ENCODE measurements at regions not wholly inside any gene's neighbourhood (a gene's known extent, or its start where the extent isn't known, plus 50 kb on each side); places are given as distances from the start of the nearest gene placed in this dataset.
"Not testable (repeated sequence)": the region's sequence is repeated elsewhere in the genome, so short reads cannot be mapped to it uniquely, and the experiment has no call there.

DNA sequence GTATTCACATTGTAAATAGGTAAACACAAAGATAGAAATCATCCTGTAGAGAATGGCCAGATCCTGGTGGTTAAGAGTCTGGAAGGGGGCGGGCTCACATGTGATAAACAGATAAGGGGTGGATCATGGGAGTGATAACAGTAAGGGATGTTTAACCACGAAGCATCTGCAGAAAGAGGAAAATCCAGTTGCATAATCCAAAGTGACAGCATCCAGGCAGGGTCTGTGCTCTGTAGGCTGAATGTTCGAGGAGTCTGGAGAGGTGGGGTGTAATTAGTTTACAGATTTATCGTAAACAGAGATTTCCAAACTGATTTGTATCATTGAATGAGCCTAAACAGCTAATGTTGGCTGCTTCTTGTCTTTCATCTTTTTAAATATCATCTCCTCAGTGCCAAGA is 1009.8 kb upstream of the SLIT2 start:
- H3K36me3 ChIP-seq = no peaks in the 10 kb centered on the region
- no peaks in the 10 kb centered on the region for H3K4me1 ChIP-seq
- DNase-seq = no peak
- H3K9me3 ChIP-seq (replicated peaks) = no peaks in the 10 kb centered on the region
- no peaks in the 10 kb centered on the region for H3K27me3 ChIP-seq
- no peak overlapping the region for H3K4me3 ChIP-seq
- no peak overlapping the region for H3K27ac ChIP-seq

GRCh38 chr4:19239565-19239964 is 1012.1 kb upstream of the SLIT2 start:
- no peak for DNase-seq
- no peaks in the 10 kb centered on the region for H3K27me3 ChIP-seq
- H3K4me3 ChIP-seq = no peak overlapping the region
- H3K4me1 ChIP-seq = no peaks in the 10 kb centered on the region
- no peaks in the 10 kb centered on the region for H3K9me3 ChIP-seq (replicated peaks)
- H3K27ac ChIP-seq = no peak overlapping the region
- no peaks in the 10 kb centered on the region for H3K36me3 ChIP-seq

DNA sequence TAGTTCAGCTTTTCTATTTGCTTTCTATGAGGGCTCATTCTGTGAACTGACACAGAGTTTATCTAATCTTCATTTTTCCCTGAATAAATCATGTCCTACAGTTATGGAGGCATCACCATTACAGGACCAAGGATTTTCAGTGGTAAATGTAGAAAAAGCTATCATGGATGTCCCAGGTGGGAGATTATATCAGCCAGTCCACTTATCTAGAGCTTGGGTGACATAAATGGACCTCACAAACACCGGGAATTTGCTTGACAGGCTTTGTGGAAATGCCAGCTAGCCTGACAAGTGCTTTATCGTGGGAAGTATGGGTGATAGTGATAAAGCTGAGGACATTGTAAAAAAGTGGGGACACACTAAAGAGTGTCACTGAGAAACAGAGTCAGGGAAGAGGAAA is 1015.2 kb upstream of the SLIT2 start:
- Histone ChIP-seq H3K4me3 (no peak overlapping the region), H3K36me3 (no peaks in the 10 kb centered on the region), H3K4me1 (no peaks in the 10 kb centered on the region)

DNA sequence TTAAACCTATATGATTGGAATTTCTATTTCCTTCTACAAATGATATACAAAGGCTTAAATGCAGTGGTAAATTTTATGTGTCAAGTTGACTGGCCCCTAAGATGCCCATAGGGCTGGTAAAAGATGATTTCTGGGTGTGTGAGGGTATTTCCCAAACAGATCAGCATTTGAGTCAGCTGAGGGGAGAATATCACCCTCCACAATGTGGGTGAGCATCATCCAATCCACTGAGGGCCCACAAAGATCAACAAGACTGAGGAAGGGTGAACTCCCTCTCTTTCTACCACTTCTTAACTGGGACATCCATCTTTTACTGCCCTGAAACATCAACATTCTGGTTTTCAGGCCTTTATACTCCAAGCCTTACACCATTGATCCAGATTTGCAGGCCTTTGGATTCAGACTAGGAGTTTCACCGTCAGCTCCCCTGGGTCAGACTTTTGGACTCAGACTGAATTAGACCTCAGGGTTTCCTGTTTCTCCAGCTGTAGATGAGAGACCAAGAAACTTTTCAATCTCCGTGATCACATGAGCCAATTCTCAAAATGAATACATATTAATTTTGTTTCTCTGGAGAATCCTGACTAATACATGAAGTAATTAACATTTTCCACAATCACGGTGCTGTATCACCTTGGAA is 1020.7 kb upstream of the SLIT2 start:
- Histone ChIP-seq H3K9me3 (replicated peaks) (no peaks in the 10 kb centered on the region), H3K27ac (no peak overlapping the region), H3K27me3 (no peaks in the 10 kb centered on the region), H3K4me3 (no peak overlapping the region), H3K36me3 (no peaks in the 10 kb centered on the region), H3K4me1 (no peaks in the 10 kb centered on the region)
- DNase-seq = no peak

More for the DNA sequence above, 1015.2 kb upstream of the SLIT2 start:
- DNase-seq = no peak
- H3K27me3 ChIP-seq = no peaks in the 10 kb centered on the region
- no peaks in the 10 kb centered on the region for H3K9me3 ChIP-seq (replicated peaks)
- H3K27ac ChIP-seq = no peak overlapping the region

DNA sequence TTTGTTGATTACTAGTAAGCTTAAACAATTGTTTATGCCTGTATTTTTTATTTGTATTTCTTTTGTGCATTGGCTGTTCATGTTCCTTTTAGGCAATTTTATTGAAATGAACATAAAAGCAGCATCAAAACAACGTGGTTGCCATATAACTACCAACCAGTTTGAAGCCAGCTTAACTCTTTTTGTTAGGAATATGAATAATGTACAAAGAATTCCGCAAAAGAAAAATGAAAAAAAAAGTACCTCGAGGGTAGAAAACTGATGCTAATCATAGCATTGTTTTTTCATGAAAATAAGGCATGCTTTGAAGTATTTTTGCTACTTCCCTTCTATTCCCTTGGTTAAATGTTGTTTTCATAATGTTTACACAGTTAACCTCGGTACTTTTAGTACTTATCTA is 1024.0 kb upstream of the SLIT2 start:
- Histone ChIP-seq H3K9me3 (replicated peaks) (no peaks in the 10 kb centered on the region), H3K27me3 (no peaks in the 10 kb centered on the region), H3K4me1 (no peaks in the 10 kb centered on the region), H3K36me3 (no peaks in the 10 kb centered on the region), H3K4me3 (no peak overlapping the region), H3K27ac (no peak overlapping the region)
- no peak for DNase-seq

DNA sequence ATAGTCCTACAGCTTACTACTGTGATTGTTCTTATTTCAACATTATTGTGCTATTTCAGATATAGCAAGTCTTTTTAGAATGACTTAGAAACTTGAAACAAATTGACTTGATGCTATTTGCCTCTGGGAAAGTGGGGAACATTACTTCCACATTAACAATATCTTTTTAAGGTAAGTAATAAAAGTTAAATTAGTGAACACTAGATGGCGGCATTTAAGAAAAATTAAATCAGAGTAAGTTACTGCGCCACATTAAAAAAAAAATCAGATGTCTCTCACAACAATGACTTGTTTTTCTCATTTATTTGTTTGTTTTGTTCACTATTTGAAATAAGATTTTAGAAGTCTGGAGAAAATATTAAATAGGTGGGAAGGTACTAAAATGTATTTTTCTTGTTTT is 1026.9 kb upstream of the SLIT2 start:
- DNase-seq = peak in 1 of 2 experiments; percentile 40
- Histone ChIP-seq H3K36me3 (no peaks in the 10 kb centered on the region), H3K27me3 (no peaks in the 10 kb centered on the region), H3K9me3 (replicated peaks) (no peaks in the 10 kb centered on the region), H3K4me1 (no peaks in the 10 kb centered on the region), H3K27ac (no peak overlapping the region), H3K4me3 (no peak overlapping the region)

GRCh38 chr4:19216476-19216875 is 1035.2 kb upstream of the SLIT2 start:
- Histone ChIP-seq H3K4me3 (no peak overlapping the region), H3K4me1 (no peaks in the 10 kb centered on the region), H3K27ac (no peak overlapping the region), H3K36me3 (no peaks in the 10 kb centered on the region; the same call in 1 of the 2 replicates), H3K27me3 (no peaks in the 10 kb centered on the region), H3K9me3 (replicated peaks) (no peaks in the 10 kb centered on the region)
- no peak for DNase-seq

DNA sequence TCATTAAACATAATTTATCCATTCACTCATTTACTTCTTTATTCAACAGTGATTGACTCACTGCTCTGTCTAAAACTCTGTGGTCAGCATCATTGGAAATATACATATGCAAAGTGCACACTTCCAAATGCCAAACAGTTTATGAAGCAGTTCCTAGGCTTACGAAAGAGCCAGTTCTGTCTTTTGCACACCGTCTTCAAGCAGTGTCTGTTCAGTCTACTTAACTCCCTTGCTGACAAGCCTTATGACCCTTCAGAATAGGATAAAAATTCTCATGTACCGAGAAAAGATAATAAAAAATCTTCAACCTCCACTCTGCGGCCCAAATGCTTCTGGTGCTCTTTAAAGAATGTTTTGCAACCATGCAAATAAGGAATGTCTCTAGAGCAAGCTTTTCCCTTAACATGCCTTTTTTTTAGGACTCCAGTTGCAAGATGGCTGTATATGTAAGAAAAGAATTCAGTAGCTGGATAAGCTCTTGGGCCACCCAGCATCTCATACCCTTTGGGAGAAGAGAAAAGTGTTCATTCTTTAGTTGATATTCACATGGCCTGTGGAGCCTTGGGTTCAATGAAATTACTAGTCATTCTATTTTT is 1037.0 kb upstream of the SLIT2 start:
- H3K27me3 ChIP-seq = no peaks in the 10 kb centered on the region
- H3K27ac ChIP-seq = no peak overlapping the region
- H3K9me3 ChIP-seq (replicated peaks) = no peaks in the 10 kb centered on the region
- H3K4me3 ChIP-seq = no peak overlapping the region
- DNase-seq = no peak
- H3K36me3 ChIP-seq = no peaks in the 10 kb centered on the region; the same call in 1 of the 2 replicates
- H3K4me1 ChIP-seq = no peaks in the 10 kb centered on the region

DNA sequence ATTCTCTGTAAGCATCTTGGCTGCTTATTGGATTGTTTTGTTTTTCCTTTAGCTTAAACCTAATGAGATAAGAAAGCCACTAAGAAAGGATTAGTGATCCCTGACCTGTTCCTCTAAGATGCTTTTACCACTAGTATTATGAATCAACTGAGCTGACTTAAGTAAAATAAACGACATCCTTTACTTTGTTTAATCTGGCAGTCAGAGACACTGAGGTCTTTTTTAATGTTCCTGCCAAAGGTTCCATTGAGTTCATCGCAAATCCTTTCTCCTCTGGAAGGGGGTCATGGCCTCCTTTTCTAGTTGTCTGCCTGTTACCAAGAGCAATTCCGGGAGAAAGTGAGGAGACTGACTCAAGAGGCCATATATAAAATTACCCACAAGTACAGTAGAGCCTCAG is 1038.3 kb upstream of the SLIT2 start:
- Histone ChIP-seq H3K27me3 (no peaks in the 10 kb centered on the region), H3K27ac (no peak overlapping the region), H3K4me3 (no peak overlapping the region), H3K9me3 (replicated peaks) (no peaks in the 10 kb centered on the region), H3K36me3 (no peaks in the 10 kb centered on the region; the same call in 1 of the 2 replicates), H3K4me1 (no peaks in the 10 kb centered on the region)
- DNase-seq = no peak

GRCh38 chr4:19205853-19206252 is 1045.9 kb upstream of the SLIT2 start:
- Histone ChIP-seq H3K4me3 (no peak overlapping the region), H3K27ac (no peak overlapping the region), H3K9me3 (replicated peaks) (no peaks in the 10 kb centered on the region), H3K27me3 (no peaks in the 10 kb centered on the region), H3K4me1 (no peaks in the 10 kb centered on the region), H3K36me3 (no peaks in the 10 kb centered on the region)
- no peak for DNase-seq

- not testable (repeated sequence) for DNase-seq; H3K9me3 ChIP-seq (replicated peaks); H3K27me3 ChIP-seq; H3K36me3 ChIP-seq; H3K4me1 ChIP-seq; H3K27ac ChIP-seq; H3K4me3 ChIP-seq
Measured at GRCh38 chr4:19197838-19198237, 1053.9 kb upstream of the SLIT2 start.

GRCh38 chr4:19195696-19196095 is 1056.0 kb upstream of the SLIT2 start:
- Histone ChIP-seq H3K4me1 (no peaks in the 10 kb centered on the region), H3K36me3 (no peaks in the 10 kb centered on the region), H3K9me3 (replicated peaks) (no peaks in the 10 kb centered on the region; the same call in 1 of the 2 replicates), H3K27ac (no peak overlapping the region), H3K4me3 (no peak overlapping the region), H3K27me3 (no peaks in the 10 kb centered on the region)
- no peak for DNase-seq

GRCh38 chr4:19194672-19195071 is 1057.0 kb upstream of the SLIT2 start:
- no peak for DNase-seq

GRCh38 chr4:19193274-19193981 is 1058.3 kb upstream of the SLIT2 start:
- H3K27me3 ChIP-seq = no peaks in the 10 kb centered on the region

More at GRCh38 chr4:19194672-19195071, 1057.0 kb upstream of the SLIT2 start:
- Histone ChIP-seq H3K4me1 (no peaks in the 10 kb centered on the region), H3K36me3 (no peaks in the 10 kb centered on the region), H3K27me3 (no peaks in the 10 kb centered on the region), H3K4me3 (no peak overlapping the region), H3K9me3 (replicated peaks) (no peaks in the 10 kb centered on the region; the same call in 1 of the 2 replicates), H3K27ac (no peak overlapping the region)

DNA sequence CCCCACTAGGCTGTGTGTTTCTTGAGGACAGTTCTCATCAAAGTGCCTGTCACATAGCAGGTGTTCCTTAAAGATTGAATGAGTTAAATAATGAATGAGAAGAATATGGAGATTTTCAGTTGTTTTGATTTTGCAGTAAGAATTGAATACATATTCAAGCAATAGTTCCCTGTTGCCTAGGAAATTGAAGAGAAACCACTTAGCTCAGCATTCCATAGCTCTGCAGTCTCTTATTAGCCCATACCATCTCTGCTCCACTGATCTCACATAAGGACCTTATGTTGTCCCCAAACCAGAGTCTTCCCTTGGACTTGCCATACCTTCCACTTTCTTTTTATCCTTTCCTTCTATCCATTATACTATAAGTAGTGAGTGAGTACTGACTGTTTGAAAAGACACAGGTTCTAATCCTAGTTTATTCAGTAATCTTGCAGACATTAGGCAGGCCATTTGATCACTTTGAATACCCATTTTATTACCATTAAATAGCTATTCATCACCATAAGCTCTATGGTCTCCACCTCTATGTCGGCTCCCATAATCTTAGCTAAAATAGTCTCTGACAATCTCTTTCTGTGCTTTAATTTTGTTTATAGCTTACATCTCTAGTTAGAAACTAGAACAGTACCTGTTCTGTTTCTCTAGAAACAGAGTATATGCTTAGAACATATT is 1059.6 kb upstream of the SLIT2 start:
- DNase-seq = no peak
- Histone ChIP-seq H3K27me3 (no peaks in the 10 kb centered on the region), H3K4me1 (0 out of 2 replicates have a peak, but pooled peaks cover 2% of the 10 kb centered on the region), H3K36me3 (no peaks in the 10 kb centered on the region), H3K27ac (no peak overlapping the region), H3K9me3 (replicated peaks) (no peaks in the 10 kb centered on the region; the same call in 1 of the 2 replicates), H3K4me3 (no peak overlapping the region)

More at GRCh38 chr4:19193274-19193981, 1058.3 kb upstream of the SLIT2 start:
- no peak for DNase-seq
- Histone ChIP-seq H3K9me3 (replicated peaks) (no peaks in the 10 kb centered on the region; the same call in 1 of the 2 replicates), H3K36me3 (no peaks in the 10 kb centered on the region), H3K4me1 (no peaks in the 10 kb centered on the region), H3K27ac (no peak overlapping the region), H3K4me3 (no peak overlapping the region)

Data from SJCRH30 (cell line).